A673 (cell line): ENCODE measurements at regions not wholly inside any gene's neighbourhood (a gene's known extent, or its start where the extent isn't known, plus 50 kb on each side); places are given as distances from the start of the nearest gene placed in this dataset.

Experiments used
- BruUV-seq: library from RNA; stranded (reverse); fragments of 400-500 nt; replicated peaks from 2 replicates; lab custom pipeline; 2021; lab: Mats Ljungman, UMichigan
- CTCF ChIA-PET: fragments of 300-600 bp; sonication (Branson Sonifier 250); formaldehyde crosslinking; loops from one replicate; lab custom pipeline; 2022; ENCODE audit warnings: antibody characterized with exemption; lab: Charles Lee
- POLR2A ChIA-PET: fragments of 300-600 bp; sonication (Branson Sonifier 250); formaldehyde crosslinking; loops from one replicate; lab custom pipeline; 2022; ENCODE audit warnings: antibody characterized with exemption; ENCODE audit not compliant: low non-redundant PET; lab: Charles Lee
- DNase-seq: peaks from one replicate; pipeline ENCODE4 v3.0.0-alpha.2; 2015; ENCODE audit warnings: low spot score
- H3K27ac ChIP-seq: fragments of 200-600 bp; sonication (generic); 2 replicates; pipeline ENCODE4 v1.5.1; 2016; ENCODE audit warnings: mixed run types, low read depth, mild to moderate bottlenecking, mixed read lengths, antibody characterized with exemption, low read length; ENCODE audit not compliant: poor library complexity, severe bottlenecking
- H3K27me3 ChIP-seq: fragments of 200-600 bp; sonication (generic); replicated peaks from 2 replicates; pipeline ENCODE4 v1.6.1; 2017; ENCODE audit warnings: mixed run types, low read depth, mild to moderate bottlenecking, mixed read lengths, antibody characterized with exemption, low read length; ENCODE audit not compliant: insufficient read depth, poor library complexity
- H3K36me3 ChIP-seq: fragments of 200-600 bp; sonication (generic); 2 replicates; pipeline ENCODE4 v1.6.1; 2016; ENCODE audit warnings: mixed run types, mild to moderate bottlenecking, mixed read lengths, antibody characterized with exemption, low read length; ENCODE audit not compliant: insufficient read depth, poor library complexity, severe bottlenecking
- H3K4me1 ChIP-seq: fragments of 200-600 bp; sonication (generic); 2 replicates; pipeline ENCODE4 v1.6.1; 2017; ENCODE audit warnings: mixed run types, mild to moderate bottlenecking, mixed read lengths, antibody characterized with exemption, low read length; ENCODE audit not compliant: insufficient read depth, poor library complexity, severe bottlenecking
- H3K4me3 ChIP-seq: fragments of 200-600 bp; sonication (generic); 2 replicates; pipeline ENCODE4 v1.5.1; 2016; ENCODE audit warnings: low read depth, mixed run types, mild to moderate bottlenecking, mixed read lengths, low read length; ENCODE audit not compliant: poor library complexity, severe bottlenecking
- H3K9me3 ChIP-seq: fragments of 200-600 bp; sonication (generic); 2 replicates; pipeline ENCODE4 v1.6.1; 2016; ENCODE audit warnings: mixed run types, low read depth, mild to moderate bottlenecking, mixed read lengths, antibody characterized with exemption, low read length; ENCODE audit not compliant: poor library complexity, severe bottlenecking
- CTCF ChIP-seq: fragments of 300-800, 200-600 bp; sonication (generic); conservative IDR thresholded peaks from 2 replicates; pipeline ENCODE4 v1.5.1; 2017; ENCODE audit warnings: low read depth, mild to moderate bottlenecking, antibody characterized with exemption, low read length, moderate library complexity, mixed read lengths
- EZH2 ChIP-seq: fragments of 200-600 bp; sonication (generic); IDR thresholded peaks from 2 replicates; pipeline ENCODE4 v1.6.1; 2017; ENCODE audit warnings: borderline replicate concordance, low read depth, mild to moderate bottlenecking, mixed read lengths, antibody characterized with exemption, low read length; ENCODE audit not compliant: poor library complexity, severe bottlenecking
- intact Hi-C: fragments of 100-400 bp; cut with micrococcal nuclease; formaldehyde crosslinking; loops from one replicate; pipeline ENCODE4 v1.10.0; 2022; ENCODE audit not compliant: unreplicated experiment

- intact Hi-C loops, result no loop called here
- BruUV-seq, result no TSS peak
Measured at GRCh38 chr1:204741440-204741839, 55.9 kb upstream of the LRRN2 start.

GRCh38 chr1:204742676-204743251, 57.2 kb upstream of the LRRN2 start:
- Histone ChIP-seq H3K4me3 (no peak overlapping the region), H3K27ac (no peak overlapping the region), H3K36me3 (no peaks in the 10 kb centered on the region), H3K9me3 (peaks cover 6% of the 10 kb centered on the region), H3K4me1 (no peaks in the 10 kb centered on the region), H3K27me3 (peaks cover 22% of the 10 kb centered on the region)
- ChIA-PET CTCF (no interaction called here), POLR2A (no interaction called here)
- no TSS peak for BruUV-seq
- intact Hi-C loops, result no loop called here
- TF ChIP-seq EZH2 (no peak), CTCF (no peak)
- no peak for DNase-seq

More at GRCh38 chr1:204741440-204741839, 55.9 kb upstream of the LRRN2 start:
- Histone ChIP-seq H3K4me3 (no peak overlapping the region), H3K9me3 (peaks cover 6% of the 10 kb centered on the region), H3K4me1 (no peaks in the 10 kb centered on the region), H3K36me3 (no peaks in the 10 kb centered on the region), H3K27ac (no peak overlapping the region), H3K27me3 (peaks cover 28% of the 10 kb centered on the region)
- TF ChIP-seq CTCF (no peak), EZH2 (no peak)
- DNase-seq, result no peak
- POLR2A ChIA-PET, result no interaction called here
- CTCF ChIA-PET, result no interaction called here

- POLR2A ChIA-PET, result no interaction called here
- intact Hi-C loops, result no loop called here
Measured at GRCh38 chr1:204744107-204744779, 58.7 kb upstream of the LRRN2 start.

More at GRCh38 chr1:204744107-204744779, 58.7 kb upstream of the LRRN2 start:
- BruUV-seq, result no TSS peak
- no peaks in the 10 kb centered on the region for H3K4me1 ChIP-seq
- no peak overlapping the region for H3K27ac ChIP-seq
- no peaks in the 10 kb centered on the region for H3K9me3 ChIP-seq
- DNase-seq, result no peak
- no peak overlapping the region for H3K4me3 ChIP-seq
- H3K36me3 ChIP-seq, result no peaks in the 10 kb centered on the region
- CTCF ChIA-PET, result interaction anchor here (0.6 kb wide), 1 partner anchor 1843 kb away, joined by 4 read pairs; no protein-coding TSS in a partner anchor
- TF ChIP-seq EZH2 (no peak), CTCF (no peak)
- peaks cover 21% of the 10 kb centered on the region for H3K27me3 ChIP-seq
